ENCODE measurements at regions not wholly inside any gene's neighbourhood (a gene's known extent, or its start where the extent isn't known, plus 50 kb on each side); places are given as distances from the start of the nearest gene placed in this dataset.

DNA sequence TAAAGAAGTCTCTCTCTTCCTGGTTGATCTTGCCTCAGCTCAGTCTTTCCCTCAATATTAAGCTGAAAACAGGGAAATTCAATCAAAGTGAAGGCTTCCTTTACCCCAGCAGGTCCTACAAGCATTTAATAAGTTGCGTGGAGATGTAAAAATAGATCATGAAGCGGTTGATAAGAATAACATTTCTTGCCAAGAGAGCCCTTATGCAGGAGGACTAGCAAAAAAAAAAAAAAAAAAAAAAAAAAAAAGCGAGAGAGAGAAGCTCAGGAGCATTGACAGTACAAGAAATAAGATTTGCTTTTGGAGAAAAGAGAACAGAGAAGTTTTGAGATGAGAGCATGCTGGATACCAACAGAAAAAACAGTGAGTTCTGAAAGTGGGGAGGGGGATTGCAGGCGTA is 112.2 kb upstream of the CLMP start:
- Histone ChIP-seq H3K4me2 (ENCODE audit: insufficient read depth, low read length) (peak overlapping the region; percentile 68), H3K27me3 (ENCODE audit: insufficient read depth, low read length) (no peaks in the 10 kb centered on the region), H2AFZ (ENCODE audit: low read length) (no peak overlapping the region), H3K4me3 (ENCODE audit: insufficient read depth, low read length) (no peak overlapping the region), H3K36me3 (ENCODE audit: insufficient read depth, low read length) (no peaks in the 10 kb centered on the region), H4K20me1 (ENCODE audit: insufficient read depth, low read length) (no peaks in the 10 kb centered on the region), H3K9me3 (ENCODE audit: low read depth, low read length) (no peaks in the 10 kb centered on the region), H3K27ac (ENCODE audit: low read depth, low read length) (no peak overlapping the region), H3K4me1 (ENCODE audit: insufficient read depth, low read length) (peaks cover 23% of the 10 kb centered on the region), H3K79me2 (ENCODE audit: insufficient read depth, low read length) (no peaks in the 10 kb centered on the region)
- TF ChIP-seq, protein P1, sequence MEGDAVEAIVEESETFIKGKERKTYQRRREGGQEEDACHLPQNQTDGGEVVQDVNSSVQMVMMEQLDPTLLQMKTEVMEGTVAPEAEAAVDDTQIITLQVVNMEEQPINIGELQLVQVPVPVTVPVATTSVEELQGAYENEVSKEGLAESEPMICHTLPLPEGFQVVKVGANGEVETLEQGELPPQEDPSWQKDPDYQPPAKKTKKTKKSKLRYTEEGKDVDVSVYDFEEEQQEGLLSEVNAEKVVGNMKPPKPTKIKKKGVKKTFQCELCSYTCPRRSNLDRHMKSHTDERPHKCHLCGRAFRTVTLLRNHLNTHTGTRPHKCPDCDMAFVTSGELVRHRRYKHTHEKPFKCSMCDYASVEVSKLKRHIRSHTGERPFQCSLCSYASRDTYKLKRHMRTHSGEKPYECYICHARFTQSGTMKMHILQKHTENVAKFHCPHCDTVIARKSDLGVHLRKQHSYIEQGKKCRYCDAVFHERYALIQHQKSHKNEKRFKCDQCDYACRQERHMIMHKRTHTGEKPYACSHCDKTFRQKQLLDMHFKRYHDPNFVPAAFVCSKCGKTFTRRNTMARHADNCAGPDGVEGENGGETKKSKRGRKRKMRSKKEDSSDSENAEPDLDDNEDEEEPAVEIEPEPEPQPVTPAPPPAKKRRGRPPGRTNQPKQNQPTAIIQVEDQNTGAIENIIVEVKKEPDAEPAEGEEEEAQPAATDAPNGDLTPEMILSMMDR (IDR thresholded peaks at IDR 0.05; ENCODE audit: extremely low read depth, low read depth, low read length): no peak
- no peak for DNase-seq (ENCODE audit: insufficient read length, low spot score, missing footprints)

DNA sequence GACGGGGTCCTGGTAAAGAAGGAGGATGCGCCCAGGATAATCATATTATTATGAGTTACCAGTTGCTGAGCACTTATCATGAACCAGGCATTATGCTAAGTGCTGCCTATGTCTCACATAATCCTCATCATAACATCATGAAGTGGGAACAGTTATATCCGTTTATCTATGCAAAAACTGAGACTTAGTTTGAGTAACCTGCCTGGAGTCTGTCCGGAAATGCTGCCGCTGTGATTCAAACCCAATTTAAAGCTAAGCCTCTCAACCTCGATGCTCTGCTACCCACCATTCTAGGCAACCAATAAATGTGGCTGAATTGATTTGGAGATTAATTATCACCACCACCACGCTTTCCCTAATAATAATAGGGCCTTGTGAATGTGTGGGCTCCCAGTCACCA is 111.5 kb upstream of the CLMP start:
- Histone ChIP-seq H3K36me3 (ENCODE audit: insufficient read depth, low read length) (no peaks in the 10 kb centered on the region), H2AFZ (ENCODE audit: low read length) (no peak overlapping the region), H3K27ac (ENCODE audit: low read depth, low read length) (no peak overlapping the region), H3K79me2 (ENCODE audit: insufficient read depth, low read length) (no peaks in the 10 kb centered on the region), H3K4me1 (ENCODE audit: insufficient read depth, low read length) (peaks cover 29% of the 10 kb centered on the region), H4K20me1 (ENCODE audit: insufficient read depth, low read length) (no peaks in the 10 kb centered on the region), H3K4me3 (ENCODE audit: insufficient read depth, low read length) (no peak overlapping the region), H3K4me2 (ENCODE audit: insufficient read depth, low read length) (no peak overlapping the region), H3K9me3 (ENCODE audit: low read depth, low read length) (no peaks in the 10 kb centered on the region), H3K27me3 (ENCODE audit: insufficient read depth, low read length) (no peaks in the 10 kb centered on the region)
- TF ChIP-seq, protein P1 (IDR thresholded peaks at IDR 0.05; ENCODE audit: extremely low read depth, low read depth, low read length): no peak
- no peak for DNase-seq (ENCODE audit: insufficient read length, low spot score, missing footprints)

DNA sequence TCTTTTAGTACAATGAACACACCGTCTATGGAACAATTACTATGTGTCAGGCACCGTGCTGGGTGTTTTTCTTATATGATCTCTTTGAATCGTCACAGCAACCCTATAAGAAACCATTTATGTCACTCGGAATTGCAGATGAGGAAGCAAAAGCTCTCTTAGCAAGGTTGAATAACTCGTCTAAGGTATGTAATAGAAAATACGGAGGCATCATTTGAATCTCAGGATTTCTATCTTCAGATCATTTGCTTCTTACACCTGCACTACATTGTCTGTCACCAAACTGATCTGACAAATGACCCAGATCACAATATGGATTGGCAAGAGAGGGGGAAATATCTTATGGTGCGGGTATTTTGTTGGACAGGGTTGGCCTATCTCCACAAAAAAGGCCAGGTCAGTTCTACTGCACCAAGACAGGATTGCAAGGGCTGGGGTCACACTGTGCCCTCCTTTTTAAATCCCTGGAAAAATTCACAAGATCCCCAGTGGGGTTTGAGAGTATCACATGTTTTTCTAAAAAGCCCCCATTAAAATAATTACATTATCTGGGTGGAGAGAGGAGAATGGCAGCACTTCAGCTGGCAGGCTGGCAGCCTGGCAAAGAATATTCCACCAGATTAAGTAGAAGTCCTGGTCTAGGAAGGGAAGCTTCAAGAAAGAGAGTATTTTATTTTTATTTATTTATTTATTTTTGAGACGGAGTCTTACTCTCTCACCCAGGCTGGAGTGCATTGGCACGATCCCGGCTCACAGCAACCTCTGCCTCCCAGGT is 110.7 kb upstream of the CLMP start:
- DNase-seq (ENCODE audit: insufficient read length, low spot score, missing footprints): no peak
- Histone ChIP-seq H3K9me3 (ENCODE audit: low read depth, low read length) (no peaks in the 10 kb centered on the region), H3K4me1 (ENCODE audit: insufficient read depth, low read length) (peaks cover 34% of the 10 kb centered on the region), H4K20me1 (ENCODE audit: insufficient read depth, low read length) (no peaks in the 10 kb centered on the region), H3K4me2 (ENCODE audit: insufficient read depth, low read length) (no peak overlapping the region), H2AFZ (ENCODE audit: low read length) (no peak overlapping the region), H3K79me2 (ENCODE audit: insufficient read depth, low read length) (no peaks in the 10 kb centered on the region), H3K36me3 (ENCODE audit: insufficient read depth, low read length) (no peaks in the 10 kb centered on the region), H3K27me3 (ENCODE audit: insufficient read depth, low read length) (no peaks in the 10 kb centered on the region), H3K4me3 (ENCODE audit: insufficient read depth, low read length) (no peak overlapping the region), H3K27ac (ENCODE audit: low read depth, low read length) (no peak overlapping the region)
- TF ChIP-seq, protein P1 (IDR thresholded peaks at IDR 0.05; ENCODE audit: extremely low read depth, low read depth, low read length): no peak

DNA sequence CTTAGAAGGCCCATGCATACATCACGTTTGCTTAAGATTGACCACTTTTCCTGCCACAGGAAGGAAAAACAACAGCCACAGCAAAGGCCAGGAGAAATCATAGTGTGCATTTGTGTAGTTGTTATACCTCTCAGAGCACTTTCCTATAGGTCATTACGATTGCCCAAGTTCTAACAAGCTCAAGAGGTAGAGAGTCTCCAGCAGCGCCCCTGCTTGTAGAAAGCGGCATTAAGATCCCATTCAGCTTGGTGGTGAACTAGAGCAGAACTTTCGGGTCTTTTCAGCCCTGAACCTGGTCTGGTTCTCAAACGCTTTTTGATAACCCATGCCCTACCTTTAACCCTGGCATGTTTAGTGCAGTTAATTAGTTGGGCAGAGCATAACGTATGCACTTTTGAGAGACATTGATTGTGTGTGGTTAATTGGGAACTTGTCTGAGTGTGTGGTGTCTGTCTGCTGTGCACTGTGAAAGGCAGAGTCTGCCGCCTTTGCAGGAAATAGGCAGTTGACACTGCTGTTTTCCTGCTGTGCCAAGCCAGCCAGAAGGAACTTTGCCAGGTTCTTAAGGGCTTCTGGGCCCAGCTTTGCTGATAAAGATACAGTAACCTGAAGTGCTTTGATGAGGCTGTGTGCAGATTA is 109.9 kb upstream of the CLMP start:
- TF ChIP-seq, protein P1 (IDR thresholded peaks at IDR 0.05; ENCODE audit: extremely low read depth, low read depth, low read length): no peak
- H4K20me1 ChIP-seq (ENCODE audit: insufficient read depth, low read length): no peaks in the 10 kb centered on the region
- no peaks in the 10 kb centered on the region for H3K79me2 ChIP-seq (ENCODE audit: insufficient read depth, low read length)
- no peak overlapping the region for H3K4me3 ChIP-seq (ENCODE audit: insufficient read depth, low read length)
- H2AFZ ChIP-seq (ENCODE audit: low read length): no peak overlapping the region
- no peak overlapping the region for H3K27ac ChIP-seq (ENCODE audit: low read depth, low read length)
- no peaks in the 10 kb centered on the region for H3K9me3 ChIP-seq (ENCODE audit: low read depth, low read length)
- peaks cover 34% of the 10 kb centered on the region for H3K4me1 ChIP-seq (ENCODE audit: insufficient read depth, low read length)
- peaks cover 7% of the 10 kb centered on the region for H3K27me3 ChIP-seq (ENCODE audit: insufficient read depth, low read length)
- no peak for DNase-seq (ENCODE audit: insufficient read length, low spot score, missing footprints)
- no peaks in the 10 kb centered on the region for H3K36me3 ChIP-seq (ENCODE audit: insufficient read depth, low read length)
- no peak overlapping the region for H3K4me2 ChIP-seq (ENCODE audit: insufficient read depth, low read length)
